GM12878 (cell line): ENCODE measurements at regions not wholly inside any gene's neighbourhood (a gene's known extent, or its start where the extent isn't known, plus 50 kb on each side); places are given as distances from the start of the nearest gene placed in this dataset.

Experiments used
- ATAC-seq: fragments of 200-7000 bp; cut with Tn5 transposase; 3 replicates; pipeline ENCODE4 v1.9.1; 2020; ENCODE audit warnings: mild to moderate bottlenecking, moderate library complexity
- BruUV-seq: library from RNA; stranded (reverse); fragments of 400-500 nt; replicated peaks from 2 replicates; lab custom pipeline; 2021; lab: Mats Ljungman, UMichigan
- CTCF ChIA-PET: fragments of 300-600 bp; sonication (Branson Sonifier 250); formaldehyde crosslinking; extraction: SDS; loops from one replicate; lab custom pipeline; 2021; ENCODE audit warnings: inconsistent platforms; lab: Yijun Ruan, JAX
- POLR2A ChIA-PET: fragments of 350-600 bp; formaldehyde crosslinking; extraction: SDS; loops from one replicate; lab custom pipeline; 2021; ENCODE audit warnings: inconsistent platforms; lab: Charles Lee
- RAD21 ChIA-PET: fragments of 300-600 bp; sonication (Branson Sonifier 250); formaldehyde crosslinking; loops from one replicate; lab custom pipeline; 2023; ENCODE audit warnings: antibody characterized with exemption; ENCODE audit not compliant: unreplicated experiment; lab: Charles Lee
- SMC1A ChIA-PET: fragments of 300-600 bp; sonication (Branson Sonifier 250); formaldehyde crosslinking; loops from one replicate; lab custom pipeline; 2023; ENCODE audit not compliant: unreplicated experiment, uncharacterized antibody; lab: Charles Lee
- DNase-seq: peaks from one replicate; pipeline ENCODE4 v3.0.0-alpha.2; 2011; ENCODE audit warnings: low read depth, low spot score
- FAIRE-seq: peaks from 3 replicates; lab custom pipeline; 2011; peaks lifted over from hg19 to GRCh38; lab: Jason Lieb, UNC
- H2AFZ ChIP-seq: 2 replicates; pipeline ENCODE4 v1.6.0; 2011; ENCODE audit warnings: low read depth, low read length, control low read depth; ENCODE audit not compliant: control insufficient read depth
- H3K27ac ChIP-seq: 2 replicates; pipeline ENCODE4 v1.5.1; 2011; ENCODE audit warnings: control low read depth; ENCODE audit not compliant: control insufficient read depth, insufficient read depth
- H3K27me3 ChIP-seq, 2 experiments: replicated peaks in 1 of 2; 2 replicates each; pipeline versions ENCODE4 v1.6.0 to v1.6.1; 2011; ENCODE audit warnings: low read length in 1 of 2; ENCODE audit not compliant: control insufficient read depth in 2 of 2, insufficient read depth in 2 of 2
- H3K36me3 ChIP-seq, 2 experiments: 2 replicates each; pipeline ENCODE4 v1.5.1; 2011; ENCODE audit warnings: low read length in 1 of 2; ENCODE audit not compliant: control insufficient read depth in 2 of 2, insufficient read depth in 2 of 2
- H3K4me1 ChIP-seq: 2 replicates; pipeline ENCODE4 v1.6.1; 2011; ENCODE audit warnings: mild to moderate bottlenecking, low read length, moderate library complexity, mixed read lengths; ENCODE audit not compliant: control insufficient read depth, insufficient read depth
- H3K4me2 ChIP-seq: 2 replicates; pipeline ENCODE4 v1.6.0; 2011; ENCODE audit warnings: control low read depth; ENCODE audit not compliant: control insufficient read depth, insufficient read depth
- H3K4me3 ChIP-seq: fragments of 200-600 bp; sonication (generic); 2 replicates; pipeline ENCODE4 v1.5.1; 2016
- H3K79me2 ChIP-seq: 2 replicates; pipeline ENCODE4 v1.6.0; 2011; ENCODE audit warnings: low read length; ENCODE audit not compliant: control insufficient read depth, insufficient read depth
- H3K9ac ChIP-seq: 2 replicates; pipeline ENCODE4 v1.8.0; 2011; ENCODE audit warnings: low read length, control low read depth, mixed read lengths; ENCODE audit not compliant: control insufficient read depth, insufficient read depth
- H3K9me3 ChIP-seq: replicated peaks from 3 replicates; pipeline ENCODE4 v1.5.1; 2011; ENCODE audit warnings: mild to moderate bottlenecking, low read length; ENCODE audit not compliant: control insufficient read depth, insufficient read depth
- H4K20me1 ChIP-seq: 2 replicates; pipeline ENCODE4 v1.6.0; 2011; ENCODE audit not compliant: control insufficient read depth, insufficient read depth
- CBX5 ChIP-seq: sonication (generic); IDR thresholded peaks from 2 replicates; pipeline ENCODE4 v1.6.1; 2016; ENCODE audit warnings: low read depth, moderate library complexity, mild to moderate bottlenecking, inconsistent platforms
- EP300 ChIP-seq, 2 experiments: fragments of 150-350 bp in 1 of 2; IDR thresholded peaks; 2 replicates each; pipeline ENCODE4 v1.6.1; 2011 to 2012; ENCODE audit warnings: low read depth in 2 of 2, low read length in 2 of 2, borderline replicate concordance in 1 of 2, improper control_type of control experiment in 1 of 2, inconsistent platforms in 1 of 2; ENCODE audit not compliant: control insufficient read depth in 1 of 2
- ESRRA ChIP-seq: IDR thresholded peaks from 2 replicates; pipeline ENCODE4 v1.6.1; 2012; ENCODE audit warnings: mild to moderate bottlenecking, low read length, improper control_type of control experiment
- GATAD2B ChIP-seq: fragments of 450-650 bp; conservative IDR thresholded peaks from 2 replicates; pipeline ENCODE4 v1.6.1; 2017; ENCODE audit warnings: low read depth, mild to moderate bottlenecking, moderate library complexity
- JUNB ChIP-seq: IDR thresholded peaks from 2 replicates; pipeline ENCODE4 v1.6.1; 2016; ENCODE audit warnings: antibody characterized with exemption, mild to moderate bottlenecking
- KDM1A ChIP-seq: fragments of 200-600 bp; sonication (generic); IDR thresholded peaks from 2 replicates; pipeline ENCODE4 v1.6.1; 2016; ENCODE audit warnings: borderline replicate concordance
- LARP7 ChIP-seq: fragments of 450-650 bp; IDR thresholded peaks from 2 replicates; pipeline ENCODE4 v1.6.1; 2017; ENCODE audit warnings: mild to moderate bottlenecking
- NFIC ChIP-seq: IDR thresholded peaks from 2 replicates; pipeline ENCODE4 v1.6.1; 2012; ENCODE audit warnings: low read depth, mild to moderate bottlenecking, inconsistent platforms, low read length, moderate library complexity
- NRF1 ChIP-seq: conservative IDR thresholded peaks from 2 replicates; pipeline ENCODE4 v1.6.1; 2011; ENCODE audit warnings: mild to moderate bottlenecking, low read depth, low read length, improper control_type of control experiment
- RAD51 ChIP-seq: fragments of 450-650 bp; IDR thresholded peaks from 2 replicates; pipeline ENCODE4 v1.6.1; 2016; ENCODE audit warnings: moderate library complexity, mild to moderate bottlenecking, inconsistent platforms
- RCOR1 ChIP-seq: conservative IDR thresholded peaks from 2 replicates; pipeline ENCODE4 v1.6.1; 2012; ENCODE audit warnings: low read depth, low read length, improper control_type of control experiment
- SP1 ChIP-seq: IDR thresholded peaks from one replicate; pipeline ENCODE4 v1.6.1; 2011; ENCODE audit warnings: low read depth, low read length
- SREBF1 ChIP-seq: IDR thresholded peaks from 2 replicates; pipeline ENCODE4 v1.6.1; 2012; ENCODE audit warnings: mild to moderate bottlenecking, low read length
- SREBF2 ChIP-seq: IDR thresholded peaks from 2 replicates; pipeline ENCODE4 v1.6.1; 2012; ENCODE audit warnings: mild to moderate bottlenecking, low read length
- TAF1 ChIP-seq: IDR thresholded peaks from 2 replicates; pipeline ENCODE4 v1.6.1; 2011; ENCODE audit warnings: mild to moderate bottlenecking, low read depth, low read length, borderline replicate concordance
- YBX1 ChIP-seq: fragments of 450-650 bp; IDR thresholded peaks from 2 replicates; pipeline ENCODE4 v1.6.1; 2016; ENCODE audit warnings: antibody characterized with exemption
- ZNF217 ChIP-seq: fragments of 450-650 bp; IDR thresholded peaks from 2 replicates; pipeline ENCODE4 v1.6.1; 2017; ENCODE audit warnings: antibody characterized with exemption, mild to moderate bottlenecking
- WGBS: methylation state at CpG from one replicate; pipeline ENCODE4 v1.1.6; 2016; ENCODE audit warnings: low lambda C conversion rate; ENCODE audit not compliant: insufficient replicate concordance, insufficient coverage; ENCODE audit errors: missing lambda C conversion rate; 5-methylcytosine and 5-hydroxymethylcytosine counted together
- in situ Hi-C: fragments of 300-500 bp; cut with MboI; formaldehyde crosslinking; loops from 9 replicates; pipeline ENCODE4 v1.14.3; 2018; ENCODE audit warnings: mixed read lengths
- intact Hi-C: fragments of 100-400 bp; cut with micrococcal nuclease; formaldehyde crosslinking; loops from one replicate; pipeline ENCODE4 v1.14.2; 2022; ENCODE audit not compliant: unreplicated experiment
- TF ChIP-seq, protein P1 (sequence below): IDR thresholded peaks from 2 replicates; pipeline ENCODE4 v1.6.1; 2012; ENCODE audit warnings: improper control_type of control experiment, low read depth, low read length; ENCODE audit not compliant: insufficient replicate concordance
- TF ChIP-seq, protein P2 (sequence below): fragments of 450-650 bp; formaldehyde crosslinking; IDR thresholded peaks from 2 replicates; pipeline ENCODE4 v1.4.0; 2022; ENCODE audit warnings: mild to moderate bottlenecking, moderate library complexity

DNA sequence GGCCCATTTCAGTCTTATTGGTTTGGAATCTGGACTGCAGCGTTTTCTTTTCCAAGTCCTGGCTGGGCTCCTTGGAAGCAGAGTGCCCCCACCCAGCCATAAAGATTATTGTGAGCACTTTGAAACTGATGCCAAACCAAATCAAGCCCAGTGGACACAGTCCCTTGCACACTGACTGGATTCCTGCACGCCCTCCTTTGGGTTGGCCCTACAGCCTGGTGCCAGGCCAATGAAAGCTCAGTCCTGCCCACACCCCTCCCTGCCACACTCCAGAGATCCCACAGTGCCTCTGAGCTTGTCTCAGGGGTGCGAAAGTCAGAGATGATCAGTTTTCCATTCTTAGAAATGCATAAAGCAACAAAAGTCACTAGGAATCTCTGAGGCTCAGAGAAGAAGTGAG is 181.9 kb downstream of the CETN3 start:
- H4K20me1 ChIP-seq: no peaks in the 10 kb centered on the region
- H3K27ac ChIP-seq: no peak overlapping the region
- no peak for FAIRE-seq
- no peak for DNase-seq
- POLR2A ChIA-PET: no interaction called here
- SMC1A ChIA-PET: interaction anchor here (2.1 kb wide), 1 partner anchor 12 kb away, joined by 6 read pairs; no protein-coding TSS in a partner anchor
- H3K27me3 ChIP-seq: no peaks in the 10 kb centered on the region
- 39% methylated on average over 3 of the region's 3 CpGs for WGBS
- H3K4me2 ChIP-seq: no peak overlapping the region
- H3K4me3 ChIP-seq: no peak overlapping the region
- in situ Hi-C loops: no loop called here
- H2AFZ ChIP-seq: no peak overlapping the region; the same call in 1 of the 2 replicates
- BruUV-seq: no TSS peak
- H3K4me1 ChIP-seq: peaks cover 7% of the 10 kb centered on the region; the same call in 1 of the 2 replicates
- CTCF ChIA-PET: interaction anchor here (2.1 kb wide), 1 partner anchor 38 kb away, joined by 4 read pairs; no protein-coding TSS in a partner anchor
- no peaks in the 10 kb centered on the region for H3K36me3 ChIP-seq
- RAD21 ChIA-PET: no interaction called here
- intact Hi-C loops: no loop called here
- TF ChIP-seq RAD51 (no peak), NRF1 (no peak), ESRRA (no peak), KDM1A (no peak), CBX5 (no peak), SREBF1 (no peak), JUNB (no peak), RCOR1 (no peak), EP300 (IDR thresholded peaks at IDR 0.05; ENCODE audit: borderline replicate concordance in 1 of 2, control insufficient read depth in 1 of 2, low read depth in 2 of 2, low read length in 2 of 2) (no peak), ZNF217 (no peak), TAF1 (no peak), YBX1 (no peak), SREBF2 (no peak), GATAD2B (no peak), SP1 (no peak), LARP7 (no peak), NFIC (no peak)
- TF ChIP-seq, protein P1, sequence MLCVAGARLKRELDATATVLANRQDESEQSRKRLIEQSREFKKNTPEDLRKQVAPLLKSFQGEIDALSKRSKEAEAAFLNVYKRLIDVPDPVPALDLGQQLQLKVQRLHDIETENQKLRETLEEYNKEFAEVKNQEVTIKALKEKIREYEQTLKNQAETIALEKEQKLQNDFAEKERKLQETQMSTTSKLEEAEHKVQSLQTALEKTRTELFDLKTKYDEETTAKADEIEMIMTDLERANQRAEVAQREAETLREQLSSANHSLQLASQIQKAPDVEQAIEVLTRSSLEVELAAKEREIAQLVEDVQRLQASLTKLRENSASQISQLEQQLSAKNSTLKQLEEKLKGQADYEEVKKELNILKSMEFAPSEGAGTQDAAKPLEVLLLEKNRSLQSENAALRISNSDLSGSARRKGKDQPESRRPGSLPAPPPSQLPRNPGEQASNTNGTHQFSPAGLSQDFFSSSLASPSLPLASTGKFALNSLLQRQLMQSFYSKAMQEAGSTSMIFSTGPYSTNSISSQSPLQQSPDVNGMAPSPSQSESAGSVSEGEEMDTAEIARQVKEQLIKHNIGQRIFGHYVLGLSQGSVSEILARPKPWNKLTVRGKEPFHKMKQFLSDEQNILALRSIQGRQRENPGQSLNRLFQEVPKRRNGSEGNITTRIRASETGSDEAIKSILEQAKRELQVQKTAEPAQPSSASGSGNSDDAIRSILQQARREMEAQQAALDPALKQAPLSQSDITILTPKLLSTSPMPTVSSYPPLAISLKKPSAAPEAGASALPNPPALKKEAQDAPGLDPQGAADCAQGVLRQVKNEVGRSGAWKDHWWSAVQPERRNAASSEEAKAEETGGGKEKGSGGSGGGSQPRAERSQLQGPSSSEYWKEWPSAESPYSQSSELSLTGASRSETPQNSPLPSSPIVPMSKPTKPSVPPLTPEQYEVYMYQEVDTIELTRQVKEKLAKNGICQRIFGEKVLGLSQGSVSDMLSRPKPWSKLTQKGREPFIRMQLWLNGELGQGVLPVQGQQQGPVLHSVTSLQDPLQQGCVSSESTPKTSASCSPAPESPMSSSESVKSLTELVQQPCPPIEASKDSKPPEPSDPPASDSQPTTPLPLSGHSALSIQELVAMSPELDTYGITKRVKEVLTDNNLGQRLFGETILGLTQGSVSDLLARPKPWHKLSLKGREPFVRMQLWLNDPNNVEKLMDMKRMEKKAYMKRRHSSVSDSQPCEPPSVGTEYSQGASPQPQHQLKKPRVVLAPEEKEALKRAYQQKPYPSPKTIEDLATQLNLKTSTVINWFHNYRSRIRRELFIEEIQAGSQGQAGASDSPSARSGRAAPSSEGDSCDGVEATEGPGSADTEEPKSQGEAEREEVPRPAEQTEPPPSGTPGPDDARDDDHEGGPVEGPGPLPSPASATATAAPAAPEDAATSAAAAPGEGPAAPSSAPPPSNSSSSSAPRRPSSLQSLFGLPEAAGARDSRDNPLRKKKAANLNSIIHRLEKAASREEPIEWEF: no peak
- TF ChIP-seq, protein P2, sequence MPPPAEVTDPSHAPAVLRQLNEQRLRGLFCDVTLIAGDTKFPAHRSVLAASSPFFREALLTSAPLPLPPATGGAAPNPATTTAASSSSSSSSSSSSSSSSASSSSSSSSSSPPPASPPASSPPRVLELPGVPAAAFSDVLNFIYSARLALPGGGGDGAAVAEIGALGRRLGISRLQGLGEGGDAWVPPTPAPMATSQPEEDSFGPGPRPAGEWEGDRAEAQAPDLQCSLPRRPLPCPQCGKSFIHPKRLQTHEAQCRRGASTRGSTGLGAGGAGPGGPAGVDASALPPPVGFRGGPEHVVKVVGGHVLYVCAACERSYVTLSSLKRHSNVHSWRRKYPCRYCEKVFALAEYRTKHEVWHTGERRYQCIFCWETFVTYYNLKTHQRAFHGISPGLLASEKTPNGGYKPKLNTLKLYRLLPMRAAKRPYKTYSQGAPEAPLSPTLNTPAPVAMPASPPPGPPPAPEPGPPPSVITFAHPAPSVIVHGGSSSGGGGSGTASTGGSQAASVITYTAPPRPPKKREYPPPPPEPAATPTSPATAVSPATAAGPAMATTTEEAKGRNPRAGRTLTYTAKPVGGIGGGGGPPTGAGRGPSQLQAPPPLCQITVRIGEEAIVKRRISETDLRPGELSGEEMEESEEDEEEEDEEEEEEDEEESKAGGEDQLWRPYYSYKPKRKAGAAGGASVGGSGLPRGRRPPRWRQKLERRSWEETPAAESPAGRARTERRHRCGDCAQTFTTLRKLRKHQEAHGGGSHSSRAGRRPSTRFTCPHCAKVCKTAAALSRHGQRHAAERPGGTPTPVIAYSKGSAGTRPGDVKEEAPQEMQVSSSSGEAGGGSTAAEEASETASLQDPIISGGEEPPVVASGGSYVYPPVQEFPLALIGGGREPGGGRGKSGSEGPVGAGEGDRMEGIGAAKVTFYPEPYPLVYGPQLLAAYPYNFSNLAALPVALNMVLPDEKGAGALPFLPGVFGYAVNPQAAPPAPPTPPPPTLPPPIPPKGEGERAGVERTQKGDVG (CRISPR knock-in tag): no peak
- H3K79me2 ChIP-seq: no peaks in the 10 kb centered on the region
- no peak overlapping the region for H3K9ac ChIP-seq
- no peaks in the 10 kb centered on the region for H3K9me3 ChIP-seq
- no peak for ATAC-seq
